Activated CD4-positive, alpha-beta T cell treated with anti-CD3 and anti-CD28 coated beads, Interleukin-2, amount 10 ng/mL, durations not matched to agents 24 days and 14 days (primary cell): ENCODE measurements at regions not wholly inside any gene's neighbourhood (a gene's known extent, or its start where the extent isn't known, plus 50 kb on each side); places are given as distances from the start of the nearest gene placed in this dataset.
A peak's percentile ranks its signal among the peaks of the same experiment; 100 is the strongest.
"Not testable (repeated sequence)": the region's sequence is repeated elsewhere in the genome, so short reads cannot be mapped to it uniquely, and the experiment has no call there.

ENCODE experiments used
- DNase-seq: peaks from one replicate; pipeline ENCODE4 v3.0.0; 2022
- H3K27ac Mint-ChIP-seq: one replicate; pipeline ENCODE4 v1.8.0; 2022; ENCODE audit warnings: mild to moderate bottlenecking, mixed read lengths
- H3K27me3 Mint-ChIP-seq: one replicate; pipeline ENCODE4 v1.8.0; 2022; ENCODE audit warnings: mixed read lengths
- H3K36me3 Mint-ChIP-seq: one replicate; pipeline ENCODE4 v1.8.0; 2022; ENCODE audit warnings: low read depth, mild to moderate bottlenecking, mixed read lengths
- H3K4me1 Mint-ChIP-seq: one replicate; pipeline ENCODE4 v1.8.0; 2021; ENCODE audit warnings: mixed read lengths
- H3K4me3 Mint-ChIP-seq: one replicate; pipeline ENCODE4 v1.8.0; 2022; ENCODE audit warnings: mild to moderate bottlenecking, moderate library complexity, mixed read lengths
- H3K9me3 Mint-ChIP-seq: one replicate; pipeline ENCODE4 v1.8.0; 2021; ENCODE audit warnings: mixed read lengths
- intact Hi-C: fragments of 100-400 bp; cut with micrococcal nuclease; formaldehyde crosslinking; loops from one replicate; pipeline ENCODE4 v1.15.1; 2023

GRCh38 chr21:6467189-6467774 lies 4054.1 kb upstream of the TPTE start:
- intact Hi-C loops, DNase-seq: not testable (repeated sequence)

GRCh38 chr21:6467907-6468306 lies 4053.5 kb upstream of the TPTE start:
- H3K27me3 Mint-ChIP-seq, H3K4me1 Mint-ChIP-seq, H3K27ac Mint-ChIP-seq, intact Hi-C loops, H3K9me3 Mint-ChIP-seq, H3K36me3 Mint-ChIP-seq, DNase-seq, H3K4me3 Mint-ChIP-seq: not testable (repeated sequence)

More at GRCh38 chr21:6467189-6467774, 4054.1 kb upstream of the TPTE start:
- not testable (repeated sequence) for H3K36me3 Mint-ChIP-seq, H3K9me3 Mint-ChIP-seq, H3K4me1 Mint-ChIP-seq, H3K4me3 Mint-ChIP-seq, H3K27ac Mint-ChIP-seq, H3K27me3 Mint-ChIP-seq

GRCh38 chr21:6468331-6468860 lies 4053.0 kb upstream of the TPTE start:
- H3K4me3 Mint-ChIP-seq, H3K27ac Mint-ChIP-seq, DNase-seq, H3K36me3 Mint-ChIP-seq, intact Hi-C loops, H3K27me3 Mint-ChIP-seq, H3K4me1 Mint-ChIP-seq, H3K9me3 Mint-ChIP-seq: not testable (repeated sequence)

- H3K9me3 Mint-ChIP-seq, DNase-seq, H3K36me3 Mint-ChIP-seq, H3K27me3 Mint-ChIP-seq, intact Hi-C loops, H3K4me3 Mint-ChIP-seq, H3K27ac Mint-ChIP-seq, H3K4me1 Mint-ChIP-seq: not testable (repeated sequence)
Observed at GRCh38 chr21:6474250-6474968, 4047.0 kb upstream of the TPTE start.

- H3K4me1 Mint-ChIP-seq, intact Hi-C loops, H3K9me3 Mint-ChIP-seq, H3K27ac Mint-ChIP-seq, DNase-seq, H3K4me3 Mint-ChIP-seq, H3K36me3 Mint-ChIP-seq, H3K27me3 Mint-ChIP-seq: not testable (repeated sequence)
Observed at GRCh38 chr21:6481116-6481515, 4040.3 kb upstream of the TPTE start.

GRCh38 chr21:6482616-6483015 lies 4038.8 kb upstream of the TPTE start:
- H3K9me3 Mint-ChIP-seq, H3K36me3 Mint-ChIP-seq, H3K4me1 Mint-ChIP-seq, H3K27ac Mint-ChIP-seq, H3K4me3 Mint-ChIP-seq, intact Hi-C loops, H3K27me3 Mint-ChIP-seq: not testable (repeated sequence)
- DNase-seq, result peak; percentile 50

GRCh38 chr21:6483645-6484044 lies 4037.7 kb upstream of the TPTE start:
- H3K27me3 Mint-ChIP-seq, H3K27ac Mint-ChIP-seq, H3K4me1 Mint-ChIP-seq, H3K36me3 Mint-ChIP-seq, H3K4me3 Mint-ChIP-seq, intact Hi-C loops, H3K9me3 Mint-ChIP-seq: not testable (repeated sequence)
- DNase-seq, result peak; percentile 43

- H3K9me3 Mint-ChIP-seq, H3K4me3 Mint-ChIP-seq, H3K4me1 Mint-ChIP-seq, H3K27me3 Mint-ChIP-seq, H3K27ac Mint-ChIP-seq, intact Hi-C loops, H3K36me3 Mint-ChIP-seq: not testable (repeated sequence)
- DNase-seq, result peak; percentile 44
Observed at GRCh38 chr21:6486821-6487220, 4034.6 kb upstream of the TPTE start.

GRCh38 chr21:6492691-6493090 lies 4028.7 kb upstream of the TPTE start:
- H3K9me3 Mint-ChIP-seq, H3K27me3 Mint-ChIP-seq, H3K27ac Mint-ChIP-seq, H3K36me3 Mint-ChIP-seq, intact Hi-C loops, DNase-seq, H3K4me3 Mint-ChIP-seq, H3K4me1 Mint-ChIP-seq: not testable (repeated sequence)

- H3K9me3 Mint-ChIP-seq, DNase-seq, H3K4me3 Mint-ChIP-seq, H3K27me3 Mint-ChIP-seq, intact Hi-C loops, H3K4me1 Mint-ChIP-seq, H3K36me3 Mint-ChIP-seq, H3K27ac Mint-ChIP-seq: not testable (repeated sequence)
Observed at GRCh38 chr21:6493957-6494356, 4027.4 kb upstream of the TPTE start.

- H3K27ac Mint-ChIP-seq, H3K4me1 Mint-ChIP-seq, intact Hi-C loops, H3K9me3 Mint-ChIP-seq, H3K27me3 Mint-ChIP-seq, H3K4me3 Mint-ChIP-seq, H3K36me3 Mint-ChIP-seq: not testable (repeated sequence)
- peak; percentile 50 for DNase-seq
Observed at GRCh38 chr21:6496356-6496755, 4025.0 kb upstream of the TPTE start.

- H3K4me3 Mint-ChIP-seq, result peak overlapping the region; percentile 61
- H3K4me1 Mint-ChIP-seq, H3K36me3 Mint-ChIP-seq, H3K27me3 Mint-ChIP-seq, H3K9me3 Mint-ChIP-seq, intact Hi-C loops, H3K27ac Mint-ChIP-seq: not testable (repeated sequence)
- DNase-seq, result peak; percentile 84
Observed at GRCh38 chr21:6498716-6499115, 4022.7 kb upstream of the TPTE start.

- H3K36me3 Mint-ChIP-seq, H3K4me1 Mint-ChIP-seq, H3K4me3 Mint-ChIP-seq, intact Hi-C loops, H3K27ac Mint-ChIP-seq, H3K9me3 Mint-ChIP-seq, H3K27me3 Mint-ChIP-seq: not testable (repeated sequence)
- DNase-seq, result peak; percentile 94
Observed at GRCh38 chr21:6499128-6499826, 4022.1 kb upstream of the TPTE start.

GRCh38 chr21:6499866-6500265 lies 4021.5 kb upstream of the TPTE start:
- DNase-seq, H3K9me3 Mint-ChIP-seq, H3K27ac Mint-ChIP-seq, H3K36me3 Mint-ChIP-seq, H3K27me3 Mint-ChIP-seq, H3K4me1 Mint-ChIP-seq, H3K4me3 Mint-ChIP-seq, intact Hi-C loops: not testable (repeated sequence)
